CD4-positive, alpha-beta T cell treated with Interleukin-1 beta for 1 hour (primary cell): ENCODE measurements at regions not wholly inside any gene's neighbourhood (a gene's known extent, or its start where the extent isn't known, plus 50 kb on each side); places are given as distances from the start of the nearest gene placed in this dataset.
A peak's percentile ranks its signal among the peaks of the same experiment; 100 is the strongest.

Source experiments
- DNase-seq, 2 donors: peaks; one replicate each; pipeline ENCODE4 v3.0.0-alpha.2; 2020 to 2022

- DNase-seq: peak in 1 of 2 donors; percentile 42
Measured at GRCh38 chr12:68559984-68560850, 50.5 kb upstream of the RAP1B start.

- no peak for DNase-seq
Measured at GRCh38 chr12:68560851-68561422, 49.8 kb upstream of the RAP1B start.
